H1 (cell line): ENCODE measurements at regions not wholly inside any gene's neighbourhood (a gene's known extent, or its start where the extent isn't known, plus 50 kb on each side); places are given as distances from the start of the nearest gene placed in this dataset.

Source experiments
- CTCF ChIA-PET: fragments of 300-600 bp; sonication (Branson Sonifier 250); formaldehyde crosslinking; loops from one replicate; lab custom pipeline; 2021; ENCODE audit not compliant: partially characterized antibody; lab: Charles Lee
- POLR2A ChIA-PET: fragments of 300-600 bp; sonication (Branson Sonifier 250); formaldehyde crosslinking; loops from one replicate; lab custom pipeline; 2021; ENCODE audit warnings: inconsistent platforms; ENCODE audit not compliant: partially characterized antibody; lab: Charles Lee
- DNase-seq, 2 experiments: peaks; one replicate each; pipeline versions ENCODE4 v3.0.0 to v3.0.0-alpha.2; 2010 to 2022; ENCODE audit warnings: low spot score in 2 of 2, low read depth in 1 of 2, mixed read lengths in 1 of 2
- FAIRE-seq: peaks from 2 replicates; lab custom pipeline; 2011; peaks lifted over from hg19 to GRCh38; lab: Jason Lieb, UNC
- H2AFZ ChIP-seq: 2 replicates; pipeline ENCODE4 v1.8.1; 2012; ENCODE audit warnings: low read length, inconsistent platforms
- H2AK5ac ChIP-seq: 2 replicates; pipeline ENCODE4 v1.6.1; 2013; ENCODE audit warnings: low read depth, low read length
- H2BK120ac ChIP-seq: replicated peaks from 2 replicates; pipeline ENCODE3; 2013; ENCODE audit warnings: low read depth, low read length, inconsistent platforms
- H2BK12ac ChIP-seq: 2 replicates; pipeline ENCODE4 v1.6.1; 2013; ENCODE audit warnings: low read depth, low read length
- H2BK15ac ChIP-seq: 2 replicates; pipeline ENCODE4 v1.6.1; 2013; ENCODE audit warnings: low read length
- H2BK20ac ChIP-seq: 2 replicates; pipeline ENCODE4 v1.6.1; 2013; ENCODE audit warnings: low read length
- H2BK5ac ChIP-seq: 2 replicates; pipeline ENCODE4 v1.6.1; 2013; ENCODE audit warnings: low read depth, low read length
- H3K14ac ChIP-seq: 2 replicates; pipeline ENCODE4 v1.6.1; 2013; ENCODE audit warnings: inconsistent platforms; ENCODE audit not compliant: insufficient read length
- H3K18ac ChIP-seq: 2 replicates; pipeline ENCODE4 v1.6.1; 2013; ENCODE audit warnings: low read length; ENCODE audit errors: extremely low read depth
- H3K23ac ChIP-seq: 2 replicates; pipeline ENCODE4 v1.6.1; 2013; ENCODE audit warnings: inconsistent platforms; ENCODE audit not compliant: insufficient read length
- H3K23me2 ChIP-seq: 2 replicates; pipeline ENCODE4 v1.6.1; 2013; ENCODE audit warnings: low read depth, low read length
- H3K27ac ChIP-seq: 2 replicates; pipeline ENCODE4 v1.6.1; 2011; ENCODE audit warnings: low read depth, low read length, inconsistent platforms
- H3K27me3 ChIP-seq, 4 experiments: replicated peaks in 1 of 4; 1 replicate in 1 of 4; 2 replicates in 3 of 4; pipeline versions ENCODE4 v1.6.1 to v1.8.1; 2011 to 2013; ENCODE audit warnings: low read length in 3 of 4, mild to moderate bottlenecking in 3 of 4, inconsistent platforms in 2 of 4, mixed read lengths in 2 of 4, moderate library complexity in 1 of 4; ENCODE audit not compliant: control insufficient read depth in 3 of 4, insufficient read depth in 3 of 4; ENCODE audit errors: extremely low read depth in 1 of 4
- H3K36me3 ChIP-seq, 4 experiments: 2 replicates each; pipeline versions ENCODE4 v1.6.1 to v1.8.1; 2011 to 2013; ENCODE audit warnings: mild to moderate bottlenecking in 4 of 4, low read length in 3 of 4, moderate library complexity in 2 of 4, control low read depth in 1 of 4, inconsistent platforms in 1 of 4; ENCODE audit not compliant: insufficient read depth in 4 of 4, control insufficient read depth in 2 of 4
- H3K4ac ChIP-seq: replicated peaks from 2 replicates; pipeline ENCODE3; 2013; ENCODE audit warnings: low read length, low read depth, mixed read lengths, inconsistent platforms; ENCODE audit not compliant: insufficient read length
- H3K4me1 ChIP-seq, 4 experiments: replicated peaks in 1 of 4; 1 replicate in 1 of 4; 2 replicates in 3 of 4; pipeline versions ENCODE4 v1.6.1 to v1.8.1; 2011 to 2013; ENCODE audit warnings: low read length in 3 of 4, inconsistent platforms in 2 of 4, mixed read lengths in 1 of 4; ENCODE audit not compliant: insufficient read depth in 4 of 4, control insufficient read depth in 3 of 4
- H3K4me2 ChIP-seq, 2 experiments: 2 replicates each; pipeline versions ENCODE4 v1.6.1 to v1.8.1; 2011 to 2013; ENCODE audit warnings: low read depth in 2 of 2, low read length in 2 of 2, control low read depth in 1 of 2, inconsistent platforms in 1 of 2, mild to moderate bottlenecking in 1 of 2; ENCODE audit not compliant: insufficient read depth in 1 of 2
- H3K4me3 ChIP-seq, 4 experiments: fragments of 200-600, 300-600 bp in 1 of 4; sonication (generic), shearing (Covaris generic), sonication (Bioruptor Twin) in 1 of 4; 2 replicates each; pipeline versions ENCODE4 v1.5.1 to v1.8.1; 2011 to 2016; ENCODE audit warnings: low read length in 4 of 4, low read depth in 3 of 4, control low read depth in 2 of 4, inconsistent platforms in 2 of 4, mild to moderate bottlenecking in 2 of 4, mixed read lengths in 1 of 4, moderate library complexity in 1 of 4; ENCODE audit not compliant: insufficient read depth in 2 of 4; ENCODE audit errors: extremely low read depth in 1 of 4
- H3K56ac ChIP-seq: replicated peaks from 2 replicates; pipeline ENCODE3; 2013; ENCODE audit warnings: low read depth, mild to moderate bottlenecking, mixed read lengths, low read length, inconsistent platforms; ENCODE audit not compliant: insufficient read length
- H3K79me1 ChIP-seq: 2 replicates; pipeline ENCODE4 v1.6.1; 2013; ENCODE audit warnings: low read depth, low read length, control low read depth
- H3K79me2 ChIP-seq, 2 experiments: 2 replicates each; pipeline versions ENCODE4 v1.6.1 to v1.8.1; 2012 to 2013; ENCODE audit warnings: low read length in 2 of 2, mild to moderate bottlenecking in 2 of 2, inconsistent platforms in 1 of 2; ENCODE audit not compliant: insufficient read depth in 2 of 2, control insufficient read depth in 1 of 2
- H3K9ac ChIP-seq, 4 experiments: replicated peaks in 1 of 4; 1 replicate in 1 of 4; 2 replicates in 3 of 4; pipeline versions ENCODE4 v1.6.1 to v1.8.1; 2011 to 2013; ENCODE audit warnings: low read depth in 3 of 4, low read length in 3 of 4, control low read depth in 2 of 4, mild to moderate bottlenecking in 2 of 4, moderate library complexity in 2 of 4, inconsistent platforms in 1 of 4; ENCODE audit errors: extremely low read depth in 1 of 4
- H3K9me3 ChIP-seq, 2 experiments: 2 replicates each; pipeline versions ENCODE4 v1.6.1 to v1.8.1; 2012 to 2013; ENCODE audit warnings: mild to moderate bottlenecking in 2 of 2, moderate library complexity in 2 of 2, control low read depth in 1 of 2, inconsistent platforms in 1 of 2, low read depth in 1 of 2, low read length in 1 of 2, mixed read lengths in 1 of 2; ENCODE audit not compliant: insufficient read depth in 2 of 2
- H4K20me1 ChIP-seq, 2 experiments: replicated peaks in 1 of 2; 2 replicates each; pipeline versions ENCODE3 to v1.8.1; 2011 to 2013; ENCODE audit warnings: inconsistent platforms in 2 of 2, low read length in 2 of 2, mild to moderate bottlenecking in 1 of 2; ENCODE audit not compliant: insufficient read depth in 2 of 2, control insufficient read depth in 1 of 2
- H4K5ac ChIP-seq: 2 replicates; pipeline ENCODE4 v1.6.1; 2013; ENCODE audit warnings: low read length, low read depth, mixed read lengths, inconsistent platforms; ENCODE audit not compliant: insufficient read length
- H4K8ac ChIP-seq: 2 replicates; pipeline ENCODE4 v1.8.0; 2013; ENCODE audit warnings: mild to moderate bottlenecking, moderate library complexity, low read length, inconsistent platforms; ENCODE audit not compliant: insufficient read depth; ENCODE audit errors: extremely low read depth
- H4K91ac ChIP-seq: replicated peaks from 2 replicates; pipeline ENCODE3; 2013; ENCODE audit warnings: low read length, mixed read lengths, inconsistent platforms; ENCODE audit not compliant: insufficient read length
- ASH2L ChIP-seq: fragments of 200-600, 300-600 bp; sonication (generic); IDR thresholded peaks from one replicate; pipeline ENCODE4 v1.7.1; 2017; ENCODE audit warnings: low read length
- BCL11A ChIP-seq, 2 experiments: IDR thresholded peaks; one replicate each; pipeline ENCODE4 v1.6.1; 2011; ENCODE audit warnings: low read depth in 2 of 2, low read length in 2 of 2, mild to moderate bottlenecking in 2 of 2
- CEBPB ChIP-seq: IDR thresholded peaks from 2 replicates; pipeline ENCODE4 v1.6.1; 2012; ENCODE audit warnings: low read depth, low read length
- CHD2 ChIP-seq: IDR thresholded peaks from 2 replicates; pipeline ENCODE4 v1.6.1; 2012; ENCODE audit warnings: low read length, improper control_type of control experiment
- EP300 ChIP-seq, 2 experiments: IDR thresholded peaks; 1 replicate in 1 of 2; 2 replicates in 1 of 2; pipeline ENCODE4 v1.6.1; 2011 to 2012; ENCODE audit warnings: low read depth in 2 of 2, low read length in 2 of 2, mild to moderate bottlenecking in 2 of 2, borderline replicate concordance in 1 of 2, inconsistent platforms in 1 of 2, moderate library complexity in 1 of 2
- KDM1A ChIP-seq: fragments of 200-600, 300-600 bp; sonication (generic); IDR thresholded peaks from 2 replicates; pipeline ENCODE4 v1.7.1; 2016; ENCODE audit warnings: mild to moderate bottlenecking, low read length, borderline replicate concordance
- MAX ChIP-seq: IDR thresholded peaks from 2 replicates; pipeline ENCODE4 v1.6.1; 2012; ENCODE audit warnings: inconsistent platforms
- NANOG ChIP-seq: IDR thresholded peaks from 2 replicates; pipeline ENCODE4 v1.6.1; 2011; ENCODE audit warnings: low read length, low read depth, mild to moderate bottlenecking, inconsistent platforms; ENCODE audit not compliant: insufficient read depth, poor library complexity, severe bottlenecking
- RFX5 ChIP-seq: IDR thresholded peaks from 2 replicates; pipeline ENCODE4 v1.6.1; 2011; ENCODE audit warnings: low read depth, low read length, improper control_type of control experiment, borderline replicate concordance
- SP2 ChIP-seq: IDR thresholded peaks from 2 replicates; pipeline ENCODE4 v1.6.1; 2012; ENCODE audit warnings: mild to moderate bottlenecking, low read length, inconsistent platforms
- SP4 ChIP-seq: IDR thresholded peaks from 2 replicates; pipeline ENCODE4 v1.6.1; 2012; ENCODE audit warnings: low read length, inconsistent platforms
- SRF ChIP-seq: IDR thresholded peaks from 2 replicates; pipeline ENCODE4 v1.6.1; 2011; ENCODE audit warnings: mild to moderate bottlenecking, low read depth, low read length, moderate library complexity
- TAF1 ChIP-seq: IDR thresholded peaks from 2 replicates; pipeline ENCODE4 v1.6.1; 2011; ENCODE audit warnings: mild to moderate bottlenecking, low read depth, low read length
- WGBS, 2 experiments: shearing (Covaris generic) in 1 of 2; methylation state at CpG; one replicate each; pipeline versions ENCODE4 v1.1.6 to v1.1.7; 2013 to 2015; ENCODE audit warnings: low lambda C conversion rate in 2 of 2, mixed read lengths in 2 of 2, inconsistent platforms in 1 of 2, low coverage in 1 of 2, missing lambda C conversion rate in 1 of 2; ENCODE audit not compliant: insufficient replicate concordance in 2 of 2, insufficient coverage in 1 of 2, insufficient read length in 1 of 2; ENCODE audit errors: extremely low coverage in 1 of 2, missing lambda C conversion rate in 1 of 2; 5-methylcytosine and 5-hydroxymethylcytosine counted together

DNA sequence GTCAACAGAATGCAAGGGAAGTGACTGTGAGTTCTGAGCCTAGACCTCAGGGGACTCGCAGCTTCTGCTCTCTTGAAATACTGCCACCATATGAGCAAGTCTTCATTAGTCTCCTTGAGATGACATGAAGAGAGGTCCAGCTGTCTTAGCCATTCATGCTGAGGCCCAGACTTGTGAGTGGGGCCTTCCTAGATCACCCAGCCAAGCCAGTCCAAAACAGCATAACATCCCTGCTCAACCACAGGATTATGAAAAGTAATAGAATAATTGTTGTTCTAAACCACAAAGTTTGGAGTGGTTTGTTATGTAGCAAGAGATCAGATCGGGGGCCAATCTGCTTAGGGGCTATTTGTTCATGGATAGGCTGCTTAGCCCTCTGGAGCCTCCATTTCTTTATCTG is 54.9 kb upstream of the HTATIP2 start:
- H3K4me2 ChIP-seq, result no peak overlapping the region
- no peaks in the 10 kb centered on the region for H3K27me3 ChIP-seq
- H2BK20ac ChIP-seq, result no peak overlapping the region
- H4K20me1 ChIP-seq, result no peaks in the 10 kb centered on the region
- no peak overlapping the region for H2BK5ac ChIP-seq
- H3K56ac ChIP-seq, result no peak overlapping the region
- H2BK12ac ChIP-seq, result no peak overlapping the region
- no peaks in the 10 kb centered on the region for H3K9me3 ChIP-seq
- WGBS, 2 experiments, result 88% methylated on average over 2 of the region's 2 CpGs; no CpG with 5 or more reads in 1 of the 2 experiments
- no peak overlapping the region for H2BK120ac ChIP-seq
- no peak overlapping the region for H4K91ac ChIP-seq
- no peaks in the 10 kb centered on the region for H3K79me2 ChIP-seq
- H3K79me1 ChIP-seq, result no peaks in the 10 kb centered on the region
- FAIRE-seq (no peak), DNase-seq (no peak)
- H3K4me3 ChIP-seq, result no peak overlapping the region
- H3K14ac ChIP-seq, result no peak overlapping the region
- no peak overlapping the region for H3K9ac ChIP-seq
- H3K23ac ChIP-seq, result no peak overlapping the region
- no peak overlapping the region for H3K4ac ChIP-seq
- H3K27ac ChIP-seq, result no peak overlapping the region
- H3K23me2 ChIP-seq, result no peaks in the 10 kb centered on the region
- H3K18ac ChIP-seq, result no peak overlapping the region
- CTCF ChIA-PET, result interaction anchor here (1.7 kb wide), 1 partner anchor 45 kb away, joined by 5 read pairs; no protein-coding TSS in a partner anchor
- POLR2A ChIA-PET, result no interaction called here
- no peak overlapping the region for H4K5ac ChIP-seq
- no peaks in the 10 kb centered on the region for H3K36me3 ChIP-seq
- H2AFZ ChIP-seq, result no peak overlapping the region
- no peak overlapping the region for H2AK5ac ChIP-seq
- no peaks in the 10 kb centered on the region for H3K4me1 ChIP-seq
- TF ChIP-seq RFX5, result no peak
- TF ChIP-seq CHD2, result no peak
- no peak for TF ChIP-seq SP2
- no peak for TF ChIP-seq MAX
- no peak for TF ChIP-seq BCL11A (IDR thresholded peaks at IDR 0.05; ENCODE audit: low read depth in 2 of 2, low read length in 2 of 2)
- no peak for TF ChIP-seq NANOG
- no peak for TF ChIP-seq CEBPB
- TF ChIP-seq EP300 (IDR thresholded peaks at IDR 0.05; ENCODE audit: borderline replicate concordance in 1 of 2, low read depth in 2 of 2, low read length in 2 of 2), result no peak
- TF ChIP-seq SP4, result no peak
- no peak for TF ChIP-seq ASH2L
- no peak for TF ChIP-seq SRF
- TF ChIP-seq TAF1, result no peak
- no peak for TF ChIP-seq KDM1A
- TF ChIP-seq, all 59 proteins: peak for 0
- Histone ChIP-seq H4K8ac (no peak overlapping the region), H2BK15ac (no peak overlapping the region)
